ENCODE measurements at regions not wholly inside any gene's neighbourhood (a gene's known extent, or its start where the extent isn't known, plus 50 kb on each side); places are given as distances from the start of the nearest gene placed in this dataset.

GRCh38 chr12:16668198-16668597, 62.2 kb upstream of the LMO3 start:
- DNase-seq, result no peak

- no peak for DNase-seq
Measured at GRCh38 chr12:16658699-16659098, 52.7 kb upstream of the LMO3 start.
